DOHH2 (cell line): ENCODE measurements at regions not wholly inside any gene's neighbourhood (a gene's known extent, or its start where the extent isn't known, plus 50 kb on each side); places are given as distances from the start of the nearest gene placed in this dataset.

Experiments used
- EZH2phosphoT487 ChIP-seq: fragments of 200-600 bp; sonication (generic); IDR thresholded peaks from 2 replicates; pipeline ENCODE4 v1.6.1; 2017; ENCODE audit warnings: borderline replicate concordance, mild to moderate bottlenecking, antibody characterized with exemption, low read length, moderate library complexity, mixed read lengths
- TF ChIP-seq, protein P1 (sequence below): fragments of 200-600 bp; sonication (generic); IDR thresholded peaks from one replicate; pipeline ENCODE4 v1.5.1; 2014; ENCODE audit warnings: antibody characterized with exemption, mild to moderate bottlenecking, low read depth, low read length; ENCODE audit not compliant: poor library complexity, severe bottlenecking

DNA sequence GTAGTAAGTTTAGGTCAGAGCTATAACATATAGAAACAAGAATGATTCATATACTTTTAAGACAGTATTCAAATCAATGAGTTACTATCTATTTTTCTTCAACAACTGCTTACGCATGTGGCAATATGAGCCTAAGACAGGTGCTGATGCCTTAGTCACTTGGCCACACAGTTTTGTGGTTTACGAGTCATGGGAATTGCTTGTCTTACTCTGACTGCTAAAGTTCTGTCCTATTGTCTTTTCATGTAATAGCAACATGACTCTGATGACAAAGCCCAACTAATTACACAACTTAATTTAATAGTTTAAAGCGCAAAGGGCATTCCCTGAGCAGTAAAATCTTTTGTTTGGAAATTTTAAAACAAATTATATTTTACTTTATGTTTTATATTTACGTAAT lies 159.3 kb upstream of the CENPW start:
- TF ChIP-seq, protein P1, sequence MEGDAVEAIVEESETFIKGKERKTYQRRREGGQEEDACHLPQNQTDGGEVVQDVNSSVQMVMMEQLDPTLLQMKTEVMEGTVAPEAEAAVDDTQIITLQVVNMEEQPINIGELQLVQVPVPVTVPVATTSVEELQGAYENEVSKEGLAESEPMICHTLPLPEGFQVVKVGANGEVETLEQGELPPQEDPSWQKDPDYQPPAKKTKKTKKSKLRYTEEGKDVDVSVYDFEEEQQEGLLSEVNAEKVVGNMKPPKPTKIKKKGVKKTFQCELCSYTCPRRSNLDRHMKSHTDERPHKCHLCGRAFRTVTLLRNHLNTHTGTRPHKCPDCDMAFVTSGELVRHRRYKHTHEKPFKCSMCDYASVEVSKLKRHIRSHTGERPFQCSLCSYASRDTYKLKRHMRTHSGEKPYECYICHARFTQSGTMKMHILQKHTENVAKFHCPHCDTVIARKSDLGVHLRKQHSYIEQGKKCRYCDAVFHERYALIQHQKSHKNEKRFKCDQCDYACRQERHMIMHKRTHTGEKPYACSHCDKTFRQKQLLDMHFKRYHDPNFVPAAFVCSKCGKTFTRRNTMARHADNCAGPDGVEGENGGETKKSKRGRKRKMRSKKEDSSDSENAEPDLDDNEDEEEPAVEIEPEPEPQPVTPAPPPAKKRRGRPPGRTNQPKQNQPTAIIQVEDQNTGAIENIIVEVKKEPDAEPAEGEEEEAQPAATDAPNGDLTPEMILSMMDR, result no peak
- no peak for TF ChIP-seq EZH2phosphoT487
